ENCODE measurements at regions not wholly inside any gene's neighbourhood (a gene's known extent, or its start where the extent isn't known, plus 50 kb on each side); places are given as distances from the start of the nearest gene placed in this dataset.

- Histone ChIP-seq H3K27ac (no peak overlapping the region), H3K36me3 (replicated peaks) (no peaks in the 10 kb centered on the region), H3K4me3 (ENCODE audit: low read depth, low read length) (no peak overlapping the region), H3K27me3 (replicated peaks) (peaks cover 3% of the 10 kb centered on the region)
- in situ Hi-C loops (cut with HindIII; ENCODE audit: low pct_ligation_motif_present, low sequenced_read_pairs) = no loop called here
- no peak for TF ChIP-seq CTCF (IDR thresholded peaks at IDR 0.05; ENCODE audit: low read depth, low read length, missing control alignments)
- no peak for DNase-seq
Measured at GRCh38 chr11:44381261-44381660, 71.3 kb upstream of the ALX4 start.

- H3K27me3 ChIP-seq (replicated peaks) = peaks cover 3% of the 10 kb centered on the region
Measured at GRCh38 chr11:44382118-44382517, 72.2 kb upstream of the ALX4 start.

GRCh38 chr11:44382656-44383240 lies 72.8 kb upstream of the ALX4 start:
- peaks cover 4% of the 10 kb centered on the region for H3K27me3 ChIP-seq (replicated peaks)
- DNase-seq = no peak
- H3K27ac ChIP-seq = no peak overlapping the region
- in situ Hi-C loops (cut with HindIII; ENCODE audit: low pct_ligation_motif_present, low sequenced_read_pairs) = no loop called here
- no peaks in the 10 kb centered on the region for H3K36me3 ChIP-seq (replicated peaks)
- TF ChIP-seq CTCF (IDR thresholded peaks at IDR 0.05; ENCODE audit: low read depth, low read length, missing control alignments) = no peak
- H3K4me3 ChIP-seq (ENCODE audit: low read depth, low read length) = no peak overlapping the region

More at GRCh38 chr11:44382118-44382517, 72.2 kb upstream of the ALX4 start:
- DNase-seq = no peak
- Histone ChIP-seq H3K36me3 (replicated peaks) (no peaks in the 10 kb centered on the region), H3K27ac (no peak overlapping the region), H3K4me3 (ENCODE audit: low read depth, low read length) (no peak overlapping the region)
- no peak for TF ChIP-seq CTCF (IDR thresholded peaks at IDR 0.05; ENCODE audit: low read depth, low read length, missing control alignments)
- in situ Hi-C loops (cut with HindIII; ENCODE audit: low pct_ligation_motif_present, low sequenced_read_pairs) = no loop called here

GRCh38 chr11:44383246-44383645 lies 73.3 kb upstream of the ALX4 start:
- in situ Hi-C loops (cut with HindIII; ENCODE audit: low pct_ligation_motif_present, low sequenced_read_pairs) = no loop called here
- peaks cover 5% of the 10 kb centered on the region for H3K27me3 ChIP-seq (replicated peaks)

GRCh38 chr11:44387415-44387814 lies 77.5 kb upstream of the ALX4 start:
- peaks cover 6% of the 10 kb centered on the region for H3K27me3 ChIP-seq (replicated peaks)
- no peak for DNase-seq
- no peak overlapping the region for H3K27ac ChIP-seq
- in situ Hi-C loops (cut with HindIII; ENCODE audit: low pct_ligation_motif_present, low sequenced_read_pairs) = no loop called here
- H3K36me3 ChIP-seq (replicated peaks) = no peaks in the 10 kb centered on the region
- no peak for TF ChIP-seq CTCF (IDR thresholded peaks at IDR 0.05; ENCODE audit: low read depth, low read length, missing control alignments)
- H3K4me3 ChIP-seq (ENCODE audit: low read depth, low read length) = no peak overlapping the region

More at GRCh38 chr11:44383246-44383645, 73.3 kb upstream of the ALX4 start:
- Histone ChIP-seq H3K36me3 (replicated peaks) (no peaks in the 10 kb centered on the region), H3K27ac (no peak overlapping the region), H3K4me3 (ENCODE audit: low read depth, low read length) (no peak overlapping the region)
- no peak for TF ChIP-seq CTCF (IDR thresholded peaks at IDR 0.05; ENCODE audit: low read depth, low read length, missing control alignments)
- no peak for DNase-seq

- Histone ChIP-seq H3K27me3 (replicated peaks) (peaks cover 4% of the 10 kb centered on the region), H3K4me3 (ENCODE audit: low read depth, low read length) (no peak overlapping the region), H3K27ac (no peak overlapping the region), H3K36me3 (replicated peaks) (no peaks in the 10 kb centered on the region)
- no peak for TF ChIP-seq CTCF (IDR thresholded peaks at IDR 0.05; ENCODE audit: low read depth, low read length, missing control alignments)
- DNase-seq = no peak
- in situ Hi-C loops (cut with HindIII; ENCODE audit: low pct_ligation_motif_present, low sequenced_read_pairs) = no loop called here
Measured at GRCh38 chr11:44387825-44388224, 77.9 kb upstream of the ALX4 start.
